ENCODE measurements at regions not wholly inside any gene's neighbourhood (a gene's known extent, or its start where the extent isn't known, plus 50 kb on each side); places are given as distances from the start of the nearest gene placed in this dataset.

DNA sequence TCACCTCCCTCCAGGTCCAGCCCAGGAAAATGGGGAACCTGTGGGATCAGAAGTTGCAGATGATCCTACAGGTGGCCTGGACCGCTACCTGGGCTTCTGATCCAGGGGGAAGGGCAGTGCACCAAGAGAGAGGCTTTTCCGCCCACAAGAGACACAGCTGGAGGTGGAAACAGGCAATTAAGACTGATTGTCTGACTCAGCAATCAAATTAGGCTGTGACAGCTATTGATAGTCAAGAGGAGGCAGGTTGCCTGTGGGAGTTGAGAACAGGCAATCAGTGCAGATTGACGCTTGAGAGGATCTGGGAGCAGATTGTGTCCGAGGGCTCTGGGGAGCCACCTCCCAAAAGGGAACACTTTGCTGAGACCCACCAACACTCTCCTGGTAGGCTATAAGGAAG lies 71.1 kb upstream of the SLC44A1 start:
- Histone ChIP-seq H3K4me2 (no peak overlapping the region), H3K36me3 (replicated peaks in 1 of 2; ENCODE audit: control insufficient read depth in 1 of 2, insufficient read depth in 2 of 2, low read length in 1 of 2) (no peaks in the 10 kb centered on the region), H3K9ac (no peak overlapping the region), H3K79me2 (ENCODE audit: insufficient read depth) (no peaks in the 10 kb centered on the region), H3K9me2 (no peaks in the 10 kb centered on the region), H3F3A (replicated peaks; ENCODE audit: insufficient read depth) (no peaks in the 10 kb centered on the region), H3K4me3 (ENCODE audit: low read depth in 2 of 2, low read length in 1 of 2) (no peak overlapping the region), H3K27ac (ENCODE audit: low read depth in 2 of 2, low read length in 1 of 2) (no peak overlapping the region), H4K20me1 (ENCODE audit: insufficient read depth) (no peaks in the 10 kb centered on the region), H3K27me3 (ENCODE audit: insufficient read depth) (no peaks in the 10 kb centered on the region), H2AFZ (ENCODE audit: low read depth) (no peak overlapping the region), H3K4me1 (ENCODE audit: control insufficient read depth in 1 of 2, insufficient read depth in 2 of 2, low read depth in 1 of 2, low read length in 1 of 2) (no peaks in the 10 kb centered on the region; a peak in 1 of 4 replicates), H3K9me3 (no peaks in the 10 kb centered on the region)
- POLR2A ChIA-PET = no interaction called here
- CTCF ChIA-PET = no interaction called here
- 90% methylated on average over 4 of the region's 4 CpGs for WGBS (ENCODE audit: low lambda C conversion rate)
- TF ChIP-seq FOXJ3 (CRISPR knock-in tag; IDR thresholded peaks at IDR 0.05) = no peak
- no peak for DNase-seq

GRCh38 chr9:105173826-105174225 lies 70.6 kb upstream of the SLC44A1 start:
- 94% methylated on average over 3 of the region's 4 CpGs for WGBS (ENCODE audit: low lambda C conversion rate)

GRCh38 chr9:105176194-105176593 lies 68.3 kb upstream of the SLC44A1 start:
- H3K9ac ChIP-seq = no peak overlapping the region
- ChIA-PET CTCF (interaction anchor here (0.8 to 2.4 kb wide), 2 partner anchors 16 to 313 kb away, joined by 4 to 6 read pairs; no protein-coding TSS in a partner anchor), POLR2A (no interaction called here)
- no peak overlapping the region for H3K27ac ChIP-seq (ENCODE audit: low read depth in 2 of 2, low read length in 1 of 2)
- H3K27me3 ChIP-seq (ENCODE audit: insufficient read depth) = no peaks in the 10 kb centered on the region
- H3K4me1 ChIP-seq (ENCODE audit: control insufficient read depth in 1 of 2, insufficient read depth in 2 of 2, low read depth in 1 of 2, low read length in 1 of 2) = no peaks in the 10 kb centered on the region; a peak in 1 of 4 replicates
- no peaks in the 10 kb centered on the region for H3K79me2 ChIP-seq (ENCODE audit: insufficient read depth)
- 82% methylated on average over 3 of the region's 3 CpGs for WGBS (ENCODE audit: low lambda C conversion rate)
- H3K36me3 ChIP-seq (replicated peaks in 1 of 2; ENCODE audit: control insufficient read depth in 1 of 2, insufficient read depth in 2 of 2, low read length in 1 of 2) = no peaks in the 10 kb centered on the region
- H3K4me2 ChIP-seq = no peak overlapping the region
- H4K20me1 ChIP-seq (ENCODE audit: insufficient read depth) = no peaks in the 10 kb centered on the region
- H3K4me3 ChIP-seq (ENCODE audit: low read depth in 2 of 2, low read length in 1 of 2) = no peak overlapping the region
- H3F3A ChIP-seq (replicated peaks; ENCODE audit: insufficient read depth) = no peaks in the 10 kb centered on the region
- no peak for DNase-seq
- H3K9me2 ChIP-seq = no peaks in the 10 kb centered on the region
- H2AFZ ChIP-seq (ENCODE audit: low read depth) = no peak overlapping the region
- no peak for TF ChIP-seq JUND (IDR thresholded peaks at IDR 0.05)
- TF ChIP-seq GABPA (IDR thresholded peaks at IDR 0.05; ENCODE audit: low read depth) = no peak
- no peak for TF ChIP-seq SMC3 (IDR thresholded peaks at IDR 0.05; ENCODE audit: low read depth, low read length)
- no peak for TF ChIP-seq GATA2 (CRISPR knock-in tag; IDR thresholded peaks at IDR 0.05)
- TF ChIP-seq ELF1 (IDR thresholded peaks at IDR 0.05) = no peak
- TF ChIP-seq, protein P1, sequence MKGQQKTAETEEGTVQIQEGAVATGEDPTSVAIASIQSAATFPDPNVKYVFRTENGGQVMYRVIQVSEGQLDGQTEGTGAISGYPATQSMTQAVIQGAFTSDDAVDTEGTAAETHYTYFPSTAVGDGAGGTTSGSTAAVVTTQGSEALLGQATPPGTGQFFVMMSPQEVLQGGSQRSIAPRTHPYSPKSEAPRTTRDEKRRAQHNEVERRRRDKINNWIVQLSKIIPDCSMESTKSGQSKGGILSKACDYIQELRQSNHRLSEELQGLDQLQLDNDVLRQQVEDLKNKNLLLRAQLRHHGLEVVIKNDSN (IDR thresholded peaks at IDR 0.05; ENCODE audit: borderline replicate concordance, low read depth) = no peak
- no peak for TF ChIP-seq FOXM1 (IDR thresholded peaks at IDR 0.05; ENCODE audit: low read depth)
- no peak for TF ChIP-seq TEAD4 (IDR thresholded peaks at IDR 0.05; ENCODE audit: borderline replicate concordance, insufficient read depth)
- TF ChIP-seq CHD2 (IDR thresholded peaks at IDR 0.05; ENCODE audit: low read length, partially characterized antibody) = no peak
- no peak for TF ChIP-seq NRF1 (IDR thresholded peaks at IDR 0.05; ENCODE audit: low read depth, low read length)
- TF ChIP-seq TCF12 (IDR thresholded peaks at IDR 0.05) = no peak
- H3K9me3 ChIP-seq = no peaks in the 10 kb centered on the region

More at GRCh38 chr9:105173826-105174225, 70.6 kb upstream of the SLC44A1 start:
- Histone ChIP-seq H3K9me2 (no peaks in the 10 kb centered on the region), H3K4me3 (ENCODE audit: low read depth in 2 of 2, low read length in 1 of 2) (no peak overlapping the region), H3F3A (replicated peaks; ENCODE audit: insufficient read depth) (no peaks in the 10 kb centered on the region), H3K27ac (ENCODE audit: low read depth in 2 of 2, low read length in 1 of 2) (no peak overlapping the region), H3K79me2 (ENCODE audit: insufficient read depth) (no peaks in the 10 kb centered on the region), H3K27me3 (ENCODE audit: insufficient read depth) (no peaks in the 10 kb centered on the region), H4K20me1 (ENCODE audit: insufficient read depth) (no peaks in the 10 kb centered on the region), H3K9ac (no peak overlapping the region), H3K9me3 (no peaks in the 10 kb centered on the region), H3K4me1 (ENCODE audit: control insufficient read depth in 1 of 2, insufficient read depth in 2 of 2, low read depth in 1 of 2, low read length in 1 of 2) (no peaks in the 10 kb centered on the region; a peak in 1 of 4 replicates), H3K4me2 (no peak overlapping the region), H3K36me3 (replicated peaks in 1 of 2; ENCODE audit: control insufficient read depth in 1 of 2, insufficient read depth in 2 of 2, low read length in 1 of 2) (no peaks in the 10 kb centered on the region), H2AFZ (ENCODE audit: low read depth) (no peak overlapping the region)
- CTCF ChIA-PET = no interaction called here
- TF ChIP-seq EZH2phosphoT487 (IDR thresholded peaks at IDR 0.05; ENCODE audit: borderline replicate concordance, low read depth) = no peak
- TF ChIP-seq SIN3A (IDR thresholded peaks at IDR 0.05; ENCODE audit: borderline replicate concordance, low read depth, low read length) = no peak
- no peak for TF ChIP-seq ELF1 (IDR thresholded peaks at IDR 0.05)
- no peak for TF ChIP-seq EP300 (IDR thresholded peaks at IDR 0.05; ENCODE audit: borderline replicate concordance in 1 of 2, low read depth in 1 of 2, low read length in 1 of 2)
- no peak for TF ChIP-seq YY1 (IDR thresholded peaks at IDR 0.05; ENCODE audit: low read depth)
- TF ChIP-seq MXI1 (IDR thresholded peaks at IDR 0.05; ENCODE audit: low read depth, low read length) = no peak
- no peak for TF ChIP-seq TCF12 (IDR thresholded peaks at IDR 0.05)
- no peak for TF ChIP-seq RXRA (IDR thresholded peaks at IDR 0.05; ENCODE audit: borderline replicate concordance, low read depth)
- no peak for TF ChIP-seq POLR2AphosphoS5 (IDR thresholded peaks at IDR 0.05; ENCODE audit: low read depth, low read length)
- TF ChIP-seq TEAD4 (IDR thresholded peaks at IDR 0.05; ENCODE audit: borderline replicate concordance, insufficient read depth) = no peak
- TF ChIP-seq RFX5 (IDR thresholded peaks at IDR 0.05; ENCODE audit: low read length) = no peak
- no peak for TF ChIP-seq FOXM1 (IDR thresholded peaks at IDR 0.05; ENCODE audit: low read depth)
- no peak for DNase-seq
- POLR2A ChIA-PET = no interaction called here
